M059J (cell line): ENCODE measurements at regions not wholly inside any gene's neighbourhood (a gene's known extent, or its start where the extent isn't known, plus 50 kb on each side); places are given as distances from the start of the nearest gene placed in this dataset.

Experiments used
- DNase-seq: peaks from one replicate; pipeline ENCODE4 v3.0.0-alpha.2; 2012; ENCODE audit warnings: low read depth

GRCh38 chr15:93438310-93438709 lies 349.3 kb upstream of the RGMA start:
- DNase-seq: no peak

GRCh38 chr15:93432474-93432873 lies 343.5 kb upstream of the RGMA start:
- no peak for DNase-seq

- no peak for DNase-seq
These were observed 339.9 kb upstream of the RGMA start for GRCh38 chr15:93428807-93429351.

GRCh38 chr15:93428150-93428549 lies 339.1 kb upstream of the RGMA start:
- DNase-seq: no peak

GRCh38 chr15:93424131-93424530 lies 335.1 kb upstream of the RGMA start:
- DNase-seq: no peak

GRCh38 chr15:93422476-93422875 lies 333.5 kb upstream of the RGMA start:
- no peak for DNase-seq

- no peak for DNase-seq
These were observed 331.5 kb upstream of the RGMA start for GRCh38 chr15:93420477-93420876.

GRCh38 chr15:93420050-93420452 lies 331.0 kb upstream of the RGMA start:
- DNase-seq: no peak

- no peak for DNase-seq
These were observed 329.6 kb upstream of the RGMA start for GRCh38 chr15:93418566-93418965.

- no peak for DNase-seq
These were observed 328.6 kb upstream of the RGMA start for GRCh38 chr15:93417631-93418030.

- no peak for DNase-seq
These were observed 328.1 kb upstream of the RGMA start for GRCh38 chr15:93417156-93417555.

- DNase-seq: no peak
These were observed 326.6 kb upstream of the RGMA start for GRCh38 chr15:93415576-93415975.

GRCh38 chr15:93414576-93415231 lies 325.7 kb upstream of the RGMA start:
- no peak for DNase-seq

- no peak for DNase-seq
These were observed 324.7 kb upstream of the RGMA start for GRCh38 chr15:93413745-93414144.

GRCh38 chr15:93399121-93399520 lies 310.1 kb upstream of the RGMA start:
- DNase-seq: no peak

GRCh38 chr15:93389211-93389610 lies 300.2 kb upstream of the RGMA start:
- DNase-seq: no peak

- no peak for DNase-seq
These were observed 295.9 kb upstream of the RGMA start for GRCh38 chr15:93384886-93385285.

- DNase-seq: no peak
These were observed 293.3 kb upstream of the RGMA start for GRCh38 chr15:93382200-93382820.

- DNase-seq: no peak
These were observed 289.5 kb upstream of the RGMA start for GRCh38 chr15:93378558-93378957.

GRCh38 chr15:93372865-93373223 lies 283.8 kb upstream of the RGMA start:
- no peak for DNase-seq

GRCh38 chr15:93372208-93372864 lies 283.3 kb upstream of the RGMA start:
- no peak for DNase-seq

- DNase-seq: no peak
These were observed 277.5 kb upstream of the RGMA start for GRCh38 chr15:93366387-93367100.
